GM12875 (cell line): ENCODE measurements at regions not wholly inside any gene's neighbourhood (a gene's known extent, or its start where the extent isn't known, plus 50 kb on each side); places are given as distances from the start of the nearest gene placed in this dataset.

Experiments used
- H3K4me3 ChIP-seq: one replicate; pipeline ENCODE4 v1.5.1; 2011; ENCODE audit warnings: low read depth, low read length, control low read depth
- CTCF ChIP-seq: IDR thresholded peaks from 2 replicates; pipeline ENCODE4 v1.5.1; 2011; ENCODE audit warnings: low read depth, mild to moderate bottlenecking, control low read depth, inconsistent platforms, low read length, moderate library complexity, borderline replicate concordance; ENCODE audit not compliant: insufficient read depth

- no peak overlapping the region for H3K4me3 ChIP-seq
- TF ChIP-seq CTCF, result no peak
These were observed 402.1 kb upstream of the CHD6 start for GRCh38 chr20:42020316-42020715.

GRCh38 chr20:42018979-42019378 lies 400.8 kb upstream of the CHD6 start:
- H3K4me3 ChIP-seq, result no peak overlapping the region
- TF ChIP-seq CTCF, result peak; percentile 44; the same call in 1 of the 2 replicates

- no peak overlapping the region for H3K4me3 ChIP-seq
- no peak for TF ChIP-seq CTCF
These were observed 391.9 kb upstream of the CHD6 start for GRCh38 chr20:42010090-42010489.

- no peak for TF ChIP-seq CTCF
- no peak overlapping the region for H3K4me3 ChIP-seq
These were observed 389.1 kb upstream of the CHD6 start for GRCh38 chr20:42007251-42007650.

- H3K4me3 ChIP-seq, result no peak overlapping the region
- TF ChIP-seq CTCF, result no peak
These were observed 387.0 kb upstream of the CHD6 start for GRCh38 chr20:42005211-42005610.

- no peak overlapping the region for H3K4me3 ChIP-seq
- TF ChIP-seq CTCF, result no peak
These were observed 385.2 kb upstream of the CHD6 start for GRCh38 chr20:42003380-42003779.

GRCh38 chr20:41998539-41999341 lies 380.6 kb upstream of the CHD6 start:
- TF ChIP-seq CTCF, result no peak
- no peak overlapping the region for H3K4me3 ChIP-seq
